ENCODE measurements at regions not wholly inside any gene's neighbourhood (a gene's known extent, or its start where the extent isn't known, plus 50 kb on each side); places are given as distances from the start of the nearest gene placed in this dataset.

DNA sequence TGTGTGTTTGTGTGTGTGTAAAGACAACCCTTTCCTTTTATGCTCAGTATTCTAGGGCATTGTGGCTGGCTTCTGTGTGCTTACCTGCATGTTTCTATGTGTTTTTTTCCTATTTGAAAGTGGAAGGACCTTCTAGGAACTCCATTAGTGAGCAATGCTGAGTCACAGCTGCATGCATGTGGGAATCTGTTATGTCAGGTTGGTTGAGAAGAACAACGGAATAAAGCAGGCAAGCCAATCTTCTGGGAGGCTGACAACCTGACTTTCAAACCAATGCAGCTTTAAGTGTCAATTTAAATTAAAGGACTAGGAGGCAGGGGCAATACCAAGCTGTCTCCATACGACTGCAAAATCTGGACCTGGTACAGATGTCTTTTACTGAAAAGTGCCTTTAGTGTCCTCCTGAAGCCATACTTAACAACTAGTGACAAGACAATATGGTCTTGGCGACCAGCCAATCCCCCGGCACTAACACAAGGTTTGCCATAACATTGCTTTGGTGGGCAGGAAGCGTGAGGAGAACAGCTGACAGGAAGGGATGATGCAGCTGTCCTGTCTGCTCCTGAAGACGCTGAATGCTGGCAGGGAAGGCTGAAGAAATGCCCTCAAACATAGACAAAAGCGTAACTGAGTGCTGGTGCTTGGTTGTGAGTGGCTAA lies 514.7 kb upstream of the CDH7 start:
- TF ChIP-seq CTCF (IDR thresholded peaks at IDR 0.05): no peak

- TF ChIP-seq CTCF (IDR thresholded peaks at IDR 0.05): no peak
Observed at GRCh38 chr18:65230311-65230710, 520.5 kb upstream of the CDH7 start.

DNA sequence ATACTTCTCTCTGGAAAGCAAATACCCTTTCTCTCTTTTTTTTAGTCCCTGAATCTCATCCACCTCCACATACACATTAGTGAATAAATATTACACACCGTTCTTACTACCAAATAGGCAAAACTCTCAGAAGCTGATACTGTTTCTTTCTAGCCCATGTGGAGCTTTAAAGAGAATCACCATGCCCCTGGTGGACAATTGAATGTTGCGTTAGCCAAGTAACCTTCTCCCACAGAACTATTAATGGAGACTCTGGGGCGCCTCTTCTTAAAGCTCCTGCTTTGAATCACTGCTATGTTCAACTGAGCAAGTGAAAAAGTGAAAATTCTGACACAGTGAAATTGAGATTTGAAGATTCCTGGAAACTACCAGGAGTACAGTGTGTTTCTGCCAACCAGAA lies 522.8 kb upstream of the CDH7 start:
- TF ChIP-seq CTCF (IDR thresholded peaks at IDR 0.05): no peak

DNA sequence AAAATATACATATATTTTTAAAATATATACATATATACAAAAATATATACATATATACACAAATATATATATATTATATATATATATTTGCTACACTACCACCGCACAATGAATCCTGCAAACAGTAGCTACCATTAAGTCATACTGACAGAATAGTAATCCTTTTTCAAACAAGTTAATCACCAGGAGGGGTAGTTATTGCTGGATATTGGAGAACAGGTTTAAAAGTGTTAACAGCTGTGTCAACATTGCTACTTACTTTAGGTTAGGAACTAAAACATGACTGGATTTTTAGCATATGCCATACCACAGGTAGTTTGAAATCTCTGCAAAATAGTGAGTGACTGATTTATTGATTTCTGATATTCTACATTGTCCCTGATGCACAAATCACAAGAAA lies 529.1 kb upstream of the CDH7 start:
- TF ChIP-seq CTCF (IDR thresholded peaks at IDR 0.05): no peak

DNA sequence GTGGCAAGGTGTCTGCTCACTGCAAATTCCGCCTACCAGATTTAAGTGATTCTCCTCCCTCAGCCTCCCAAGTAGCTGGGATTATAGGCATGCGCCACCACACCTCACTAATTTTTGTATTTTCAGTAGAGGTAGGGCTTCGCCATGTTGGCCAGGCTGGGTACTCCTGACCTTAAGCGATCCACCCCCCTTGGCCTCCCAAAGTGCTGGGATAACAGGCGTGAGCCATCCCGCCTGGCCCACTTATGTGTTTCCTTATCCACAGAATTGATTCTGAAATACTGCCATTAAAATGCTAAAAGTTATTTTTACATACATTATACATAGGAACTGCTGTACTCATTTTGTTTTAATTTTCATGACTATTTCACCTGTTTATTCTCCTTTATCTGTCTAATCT lies 529.7 kb upstream of the CDH7 start:
- TF ChIP-seq CTCF (IDR thresholded peaks at IDR 0.05): no peak

- no peak for TF ChIP-seq CTCF (IDR thresholded peaks at IDR 0.05)
Observed at GRCh38 chr18:65215865-65216466, 534.8 kb upstream of the CDH7 start.

GRCh38 chr18:65214456-65214855 lies 536.4 kb upstream of the CDH7 start:
- TF ChIP-seq CTCF (IDR thresholded peaks at IDR 0.05): no peak
